ENCODE measurements at regions not wholly inside any gene's neighbourhood (a gene's known extent, or its start where the extent isn't known, plus 50 kb on each side); places are given as distances from the start of the nearest gene placed in this dataset.

- H3K27ac ChIP-seq: no peak overlapping the region
- TF ChIP-seq ZFX (IDR thresholded peaks at IDR 0.05) (no peak), CTCF (conservative IDR thresholded peaks at IDR 0.05) (no peak)
Measured at GRCh38 chr19:31943778-31944177, 401.6 kb upstream of the ZNF507 start.

GRCh38 chr19:31944326-31944725 lies 401.1 kb upstream of the ZNF507 start:
- TF ChIP-seq ZFX (IDR thresholded peaks at IDR 0.05): no peak
- no peak for TF ChIP-seq CTCF (conservative IDR thresholded peaks at IDR 0.05)

GRCh38 chr19:31946491-31946890 lies 398.9 kb upstream of the ZNF507 start:
- H3K27ac ChIP-seq: no peak overlapping the region
- TF ChIP-seq ZFX (IDR thresholded peaks at IDR 0.05) (no peak), CTCF (conservative IDR thresholded peaks at IDR 0.05) (no peak)

More at GRCh38 chr19:31944326-31944725, 401.1 kb upstream of the ZNF507 start:
- no peak overlapping the region for H3K27ac ChIP-seq

- TF ChIP-seq ZFX (IDR thresholded peaks at IDR 0.05): no peak
- no peak for TF ChIP-seq CTCF (conservative IDR thresholded peaks at IDR 0.05)
- no peak overlapping the region for H3K27ac ChIP-seq
Measured at GRCh38 chr19:31947436-31948115, 397.8 kb upstream of the ZNF507 start.

- no peak for TF ChIP-seq CTCF (conservative IDR thresholded peaks at IDR 0.05)
- TF ChIP-seq ZFX (IDR thresholded peaks at IDR 0.05): no peak
- H3K27ac ChIP-seq: no peak overlapping the region
Measured at GRCh38 chr19:31952693-31953092, 392.7 kb upstream of the ZNF507 start.

GRCh38 chr19:31955061-31955460 lies 390.3 kb upstream of the ZNF507 start:
- TF ChIP-seq ZFX (IDR thresholded peaks at IDR 0.05): no peak
- TF ChIP-seq CTCF (conservative IDR thresholded peaks at IDR 0.05): no peak
- no peak overlapping the region for H3K27ac ChIP-seq

GRCh38 chr19:31955884-31956283 lies 389.5 kb upstream of the ZNF507 start:
- H3K27ac ChIP-seq: no peak overlapping the region
- TF ChIP-seq CTCF (conservative IDR thresholded peaks at IDR 0.05): no peak
- TF ChIP-seq ZFX (IDR thresholded peaks at IDR 0.05): no peak

Data from C4-2B (cell line).